ENCODE measurements at regions not wholly inside any gene's neighbourhood (a gene's known extent, or its start where the extent isn't known, plus 50 kb on each side); places are given as distances from the start of the nearest gene placed in this dataset.

- TF ChIP-seq RBBP5 (conservative IDR thresholded peaks at IDR 0.05) (no peak), ZBTB4 (CRISPR knock-in tag; IDR thresholded peaks at IDR 0.05) (no peak)
Measured at GRCh38 chr5:152100462-152100861, 175.8 kb upstream of the GLRA1 start (continued).

- intact Hi-C loops (cut with micrococcal nuclease; ENCODE audit: unreplicated experiment): no loop called here
- no peaks in the 10 kb centered on the region for H3K79me2 ChIP-seq (ENCODE audit: control insufficient read depth, insufficient read depth, low read length)
- no peaks in the 10 kb centered on the region; the same call in 2 of the 3 replicates for H3K9me3 ChIP-seq (replicated peaks; ENCODE audit: control insufficient read depth, insufficient read depth, low read length)
- ChIA-PET RAD21 (ENCODE audit: unreplicated experiment) (no interaction called here), POLR2A (no interaction called here), SMC1A (ENCODE audit: uncharacterized antibody, unreplicated experiment) (interaction anchor here (0.6 kb wide), 1 partner anchor 46 kb away, joined by 3 read pairs; no protein-coding TSS in a partner anchor), CTCF (interaction anchor here (1.0 kb wide), 1 partner anchor 46 kb away, joined by 3 read pairs; no protein-coding TSS in a partner anchor)
- DNase-seq (ENCODE audit: low read depth, low spot score): no peak
- H3K9ac ChIP-seq (ENCODE audit: control insufficient read depth, insufficient read depth, low read length): no peak overlapping the region
- no peak overlapping the region for H3K4me3 ChIP-seq
- H4K20me1 ChIP-seq (ENCODE audit: control insufficient read depth, insufficient read depth): no peaks in the 10 kb centered on the region
- no peaks in the 10 kb centered on the region; a peak in 1 of 4 replicates for H3K27me3 ChIP-seq (replicated peaks in 1 of 2; ENCODE audit: control insufficient read depth in 2 of 2, insufficient read depth in 2 of 2, low read length in 1 of 2)
- peak; percentile 71 for ATAC-seq
- H3K4me1 ChIP-seq (ENCODE audit: control insufficient read depth, insufficient read depth, low read length): no peaks in the 10 kb centered on the region
- H3K36me3 ChIP-seq (ENCODE audit: control insufficient read depth in 2 of 2, insufficient read depth in 2 of 2, low read length in 1 of 2): no peaks in the 10 kb centered on the region
- H2AFZ ChIP-seq (ENCODE audit: control insufficient read depth, low read depth, low read length): no peak overlapping the region
- in situ Hi-C loops (cut with MboI): no loop called here
- FAIRE-seq: no peak
- BruUV-seq (replicated peaks): no TSS peak
- H3K4me2 ChIP-seq (ENCODE audit: control insufficient read depth, insufficient read depth): no peak overlapping the region
- H3K27ac ChIP-seq (ENCODE audit: control insufficient read depth, insufficient read depth): no peak overlapping the region
- WGBS (ENCODE audit: insufficient coverage, insufficient replicate concordance, low lambda C conversion rate, missing lambda C conversion rate): 3% methylated on average over 1 of the region's 1 CpG
- TF ChIP-seq BCL3 (IDR thresholded peaks at IDR 0.05; ENCODE audit: borderline replicate concordance, insufficient read depth, low read depth, low read length, poor library complexity, severe bottlenecking) (no peak), SMC3 (IDR thresholded peaks at IDR 0.05; ENCODE audit: borderline replicate concordance, low read length) (no peak), SMAD1 (IDR thresholded peaks at IDR 0.05; ENCODE audit: low read depth, partially characterized antibody) (no peak), IKZF1 (conservative IDR thresholded peaks at IDR 0.05) (no peak), NR2C1 (IDR thresholded peaks at IDR 0.05) (no peak), KAT2A (conservative IDR thresholded peaks at IDR 0.05; ENCODE audit: control insufficient read depth, low read depth, low read length) (no peak), NR2F1 (conservative IDR thresholded peaks at IDR 0.05) (no peak), RAD21 (IDR thresholded peaks at IDR 0.05; ENCODE audit: insufficient read depth, low read depth, low read length) (no peak), ZBTB4 (CRISPR knock-in tag; IDR thresholded peaks at IDR 0.05) (no peak), HCFC1 (IDR thresholded peaks at IDR 0.05; ENCODE audit: low read length) (no peak), ZBTB11 (CRISPR knock-in tag; IDR thresholded peaks at IDR 0.05) (no peak)
Measured at GRCh38 chr5:152097128-152097527, 172.5 kb upstream of the GLRA1 start.
